Nephron (organoid): ENCODE measurements at regions not wholly inside any gene's neighbourhood (a gene's known extent, or its start where the extent isn't known, plus 50 kb on each side); places are given as distances from the start of the nearest gene placed in this dataset.

Experiments
- H3K27ac Mint-ChIP-seq, 3 experiments: 2 replicates each; pipeline ENCODE4 v1.8.0; 2020; ENCODE audit warnings: mixed read lengths in 3 of 3, mild to moderate bottlenecking in 2 of 3, moderate library complexity in 1 of 3
- H3K27me3 Mint-ChIP-seq: 2 replicates; pipeline ENCODE4 v1.8.0; 2021; ENCODE audit warnings: low read depth, mild to moderate bottlenecking, moderate library complexity, mixed read lengths
- H3K36me3 Mint-ChIP-seq: 2 replicates; pipeline ENCODE4 v1.8.0; 2020; ENCODE audit warnings: low read depth, mixed read lengths
- H3K4me1 Mint-ChIP-seq: 2 replicates; pipeline ENCODE4 v1.8.0; 2020; ENCODE audit warnings: mixed read lengths
- H3K4me3 Mint-ChIP-seq, 3 experiments: 2 replicates each; pipeline ENCODE4 v1.8.0; 2020; ENCODE audit warnings: mild to moderate bottlenecking in 3 of 3, mixed read lengths in 3 of 3, moderate library complexity in 2 of 3
- H3K9me3 Mint-ChIP-seq: 2 replicates; pipeline ENCODE4 v1.8.0; 2020; ENCODE audit warnings: mixed read lengths
- CTCF ChIP-seq, 3 experiments: fragments of 200-600 bp; sonication (generic); IDR thresholded peaks; one replicate each; pipeline ENCODE4 v1.5.0; 2021; ENCODE audit warnings: antibody characterized with exemption in 3 of 3; ENCODE audit not compliant: unreplicated experiment in 3 of 3

- Mint-ChIP-seq H3K4me1 (no peaks in the 10 kb centered on the region), H3K36me3 (no peaks in the 10 kb centered on the region), H3K9me3 (no peaks in the 10 kb centered on the region), H3K4me3 (no peak overlapping the region), H3K27ac (no peak overlapping the region), H3K27me3 (no peaks in the 10 kb centered on the region)
- TF ChIP-seq CTCF (IDR thresholded peaks at IDR 0.05; ENCODE audit: unreplicated experiment in 3 of 3) = no peak
Measured at GRCh38 chr7:17016402-17017010, 134.7 kb upstream of the AGR3 start.

DNA sequence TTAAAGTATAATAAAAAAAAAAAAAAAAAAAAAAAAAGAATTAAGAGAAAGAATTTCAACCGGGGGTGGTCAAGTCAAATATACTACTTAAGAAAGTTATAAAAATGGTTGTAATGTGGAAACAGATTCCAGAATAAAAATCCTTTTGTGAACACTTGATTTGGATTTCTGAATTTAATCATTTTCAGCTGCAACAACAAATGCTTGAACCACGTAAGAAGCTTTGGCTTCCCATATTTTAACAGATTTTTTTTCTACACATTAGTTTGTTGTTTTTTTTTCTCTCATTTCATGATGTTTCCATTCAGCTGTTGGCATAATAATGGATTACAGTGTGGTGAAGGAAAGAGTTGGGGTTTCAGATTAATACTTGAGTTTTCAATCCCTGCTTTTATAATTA is 137.3 kb upstream of the AGR3 start:
- Mint-ChIP-seq H3K4me1 (no peaks in the 10 kb centered on the region), H3K9me3 (no peaks in the 10 kb centered on the region), H3K36me3 (no peaks in the 10 kb centered on the region), H3K27me3 (no peaks in the 10 kb centered on the region), H3K27ac (no peak overlapping the region), H3K4me3 (no peak overlapping the region)
- no peak for TF ChIP-seq CTCF (IDR thresholded peaks at IDR 0.05; ENCODE audit: unreplicated experiment in 3 of 3)

DNA sequence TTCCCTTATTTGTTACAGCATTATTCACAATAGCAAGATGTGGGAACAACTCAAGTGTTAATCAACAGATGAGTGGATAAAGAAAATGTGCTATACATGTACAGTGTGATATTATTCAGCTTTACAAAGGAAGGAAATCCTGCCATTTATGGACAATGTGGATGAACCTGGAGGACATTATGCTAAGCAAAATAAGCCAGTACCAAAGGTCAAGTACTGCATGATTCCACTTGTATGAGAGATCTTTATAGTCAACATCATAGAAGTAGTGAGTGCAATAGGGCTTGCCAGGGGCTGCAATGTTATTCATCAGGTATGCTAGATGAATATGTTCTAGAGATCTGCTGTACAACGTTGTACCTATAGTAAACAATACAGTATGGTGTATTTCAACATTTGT is 138.5 kb upstream of the AGR3 start:
- no peak overlapping the region for H3K27ac Mint-ChIP-seq
- H3K27me3 Mint-ChIP-seq = no peaks in the 10 kb centered on the region
- H3K9me3 Mint-ChIP-seq = no peaks in the 10 kb centered on the region
- no peaks in the 10 kb centered on the region for H3K4me1 Mint-ChIP-seq
- no peak overlapping the region for H3K4me3 Mint-ChIP-seq
- H3K36me3 Mint-ChIP-seq = no peaks in the 10 kb centered on the region
- TF ChIP-seq CTCF (IDR thresholded peaks at IDR 0.05; ENCODE audit: unreplicated experiment in 3 of 3) = no peak

DNA sequence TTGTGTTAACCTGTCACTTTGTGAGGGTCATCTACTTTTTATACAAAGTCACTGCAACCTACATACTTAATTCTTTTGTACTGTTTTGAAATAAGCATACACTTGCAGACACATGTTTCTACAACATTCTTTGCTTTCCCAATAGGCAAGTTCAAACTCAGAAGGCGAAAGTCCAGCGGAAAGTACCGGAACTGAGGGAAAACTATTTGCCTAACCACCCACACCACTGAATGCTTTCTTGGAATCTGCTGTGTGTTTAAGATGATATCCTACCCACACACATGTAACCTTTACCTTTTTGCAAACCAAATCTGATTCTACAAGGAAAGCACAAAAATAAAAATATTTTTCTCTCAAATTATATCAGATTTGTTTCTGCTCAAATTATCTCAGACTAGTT is 139.4 kb upstream of the AGR3 start:
- Mint-ChIP-seq H3K4me3 (no peak overlapping the region), H3K27ac (no peak overlapping the region), H3K36me3 (no peaks in the 10 kb centered on the region), H3K9me3 (no peaks in the 10 kb centered on the region), H3K4me1 (no peaks in the 10 kb centered on the region), H3K27me3 (no peaks in the 10 kb centered on the region)
- TF ChIP-seq CTCF (IDR thresholded peaks at IDR 0.05; ENCODE audit: unreplicated experiment in 3 of 3) = no peak

- no peaks in the 10 kb centered on the region for H3K36me3 Mint-ChIP-seq
- TF ChIP-seq CTCF (IDR thresholded peaks at IDR 0.05; ENCODE audit: unreplicated experiment in 3 of 3) = no peak
- no peak overlapping the region for H3K4me3 Mint-ChIP-seq
- peaks cover 2% of the 10 kb centered on the region for H3K9me3 Mint-ChIP-seq
- H3K4me1 Mint-ChIP-seq = no peaks in the 10 kb centered on the region
- no peak overlapping the region for H3K27ac Mint-ChIP-seq
- no peaks in the 10 kb centered on the region for H3K27me3 Mint-ChIP-seq
Measured at GRCh38 chr7:17022920-17023319, 141.1 kb upstream of the AGR3 start.

DNA sequence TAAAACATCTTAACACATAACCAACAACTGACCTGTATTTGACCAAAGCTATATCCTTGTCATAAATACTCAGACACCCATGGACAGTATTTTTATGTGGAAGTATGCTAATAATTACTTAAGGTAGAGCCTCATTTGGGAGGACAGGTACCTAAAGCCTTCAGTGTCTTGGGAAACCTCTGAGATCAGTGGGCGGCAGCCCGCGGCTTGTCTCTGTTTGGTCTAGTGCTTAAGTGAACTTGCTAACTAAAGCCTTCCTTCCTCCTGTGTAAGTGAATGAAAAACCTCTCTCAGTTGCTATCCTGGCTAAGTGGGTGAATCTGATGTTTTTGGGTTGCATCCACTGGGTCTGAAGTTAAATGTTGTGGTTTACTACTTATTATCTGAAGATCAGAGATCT is 144.5 kb upstream of the AGR3 start:
- H3K27me3 Mint-ChIP-seq = no peaks in the 10 kb centered on the region
- H3K27ac Mint-ChIP-seq = no peak overlapping the region
- H3K9me3 Mint-ChIP-seq = peaks cover 2% of the 10 kb centered on the region
- no peak for TF ChIP-seq CTCF (IDR thresholded peaks at IDR 0.05; ENCODE audit: unreplicated experiment in 3 of 3)
- no peaks in the 10 kb centered on the region for H3K4me1 Mint-ChIP-seq
- no peaks in the 10 kb centered on the region for H3K36me3 Mint-ChIP-seq
- H3K4me3 Mint-ChIP-seq = no peak overlapping the region
